ENCODE measurements at regions not wholly inside any gene's neighbourhood (a gene's known extent, or its start where the extent isn't known, plus 50 kb on each side); places are given as distances from the start of the nearest gene placed in this dataset.

GRCh38 chr12:27900920-27901879 lies 71.3 kb downstream of the PTHLH start:
- Histone ChIP-seq H3K79me2 (ENCODE audit: control insufficient read depth, insufficient read depth, low read length) (no peaks in the 10 kb centered on the region), H3K36me3 (ENCODE audit: control insufficient read depth in 2 of 2, extremely low read depth in 1 of 2, insufficient read depth in 2 of 2, low read length in 2 of 2) (no peaks in the 10 kb centered on the region), H3K27ac (ENCODE audit: insufficient read depth, low read depth, low read length) (no peak overlapping the region), H2AFZ (ENCODE audit: low read depth, low read length) (no peak overlapping the region), H3K9ac (replicated peaks; ENCODE audit: extremely low read depth, insufficient read depth, low read length) (no peak overlapping the region), H3K27me3 (ENCODE audit: control insufficient read depth in 2 of 2, insufficient read depth in 2 of 2, low read length in 2 of 2) (no peaks in the 10 kb centered on the region), H3K9me1 (replicated peaks; ENCODE audit: control insufficient read depth, extremely low read depth, insufficient read depth, low read length) (no peaks in the 10 kb centered on the region), H3K9me3 (replicated peaks; ENCODE audit: control insufficient read depth, insufficient read depth, low read length) (no peaks in the 10 kb centered on the region), H3K4me2 (ENCODE audit: insufficient read depth, low read length) (no peak overlapping the region), H4K20me1 (replicated peaks; ENCODE audit: control insufficient read depth, extremely low read depth, insufficient read depth, low read length) (no peaks in the 10 kb centered on the region), H3K4me3 (replicated peaks in 1 of 3; ENCODE audit: insufficient read depth in 1 of 3, low read depth in 1 of 3, low read length in 3 of 3) (no peak overlapping the region), H3K4me1 (ENCODE audit: control insufficient read depth, extremely low read depth, insufficient read depth, low read length) (no peaks in the 10 kb centered on the region)
- no TSS peak for BruUV-seq (replicated peaks)
- intact Hi-C loops (cut with micrococcal nuclease) (no loop called here), dilution Hi-C loops (cut with MboI; ENCODE audit: extremely low pct_ligation_motif_present, low sequenced_read_pairs) (no loop called here)
- TF ChIP-seq FOS (IDR thresholded peaks at IDR 0.05; ENCODE audit: borderline replicate concordance, insufficient read depth, low read length) (no peak), GATA2 (IDR thresholded peaks at IDR 0.05; ENCODE audit: insufficient read depth, insufficient read length, low read depth, low read length) (no peak), CTCF (IDR thresholded peaks at IDR 0.05; ENCODE audit: extremely low read depth in 1 of 2, insufficient read depth in 1 of 2, low read depth in 1 of 2, low read length in 2 of 2) (no peak), EZH2 (IDR thresholded peaks at IDR 0.05; ENCODE audit: borderline replicate concordance, low read depth, low read length, severe bottlenecking) (no peak)
- FAIRE-seq (peak; percentile 49), DNase-seq (ENCODE audit: low read depth, low spot score) (no peak)
- CTCF ChIA-PET, result interaction anchor here (0.7 kb wide), 1 partner anchor 169 kb away, joined by 3 read pairs; no protein-coding TSS in a partner anchor
- POLR2A ChIA-PET, result no interaction called here

Measured in endothelial cell of umbilical vein (primary cell).